Endodermal cell (in vitro differentiated cells): ENCODE measurements at regions not wholly inside any gene's neighbourhood (a gene's known extent, or its start where the extent isn't known, plus 50 kb on each side); places are given as distances from the start of the nearest gene placed in this dataset.

Experiments used
- DNase-seq: peaks from one replicate; pipeline ENCODE4 v3.0.0-alpha.2; 2017
- H3K27ac ChIP-seq: 2 replicates; pipeline ENCODE4 v1.5.1; 2013; ENCODE audit warnings: mild to moderate bottlenecking, low read depth, low read length, moderate library complexity
- H3K27me3 ChIP-seq: 2 replicates; pipeline ENCODE4 v1.6.1; 2013; ENCODE audit warnings: mild to moderate bottlenecking, low read length, moderate library complexity; ENCODE audit not compliant: insufficient read depth, control insufficient read depth, poor library complexity, severe bottlenecking
- H3K36me3 ChIP-seq: 2 replicates; pipeline ENCODE4 v1.7.0; 2013; ENCODE audit warnings: mild to moderate bottlenecking, low read length, moderate library complexity; ENCODE audit not compliant: control insufficient read depth, insufficient read depth
- H3K4me1 ChIP-seq: one replicate; pipeline ENCODE4 v1.7.0; 2013; ENCODE audit warnings: low read length; ENCODE audit not compliant: control insufficient read depth, insufficient read depth
- H3K4me3 ChIP-seq: 2 replicates; pipeline ENCODE4 v1.5.1; 2013; ENCODE audit warnings: mild to moderate bottlenecking, low read length, moderate library complexity
- H3K9ac ChIP-seq: 2 replicates; pipeline ENCODE4 v1.6.1; 2013; ENCODE audit warnings: mild to moderate bottlenecking, low read length, moderate library complexity; ENCODE audit not compliant: poor library complexity, severe bottlenecking; ENCODE audit errors: extremely low read depth
- H3K9me3 ChIP-seq: 2 replicates; pipeline ENCODE4 v1.6.1; 2013; ENCODE audit warnings: mild to moderate bottlenecking, low read length, moderate library complexity; ENCODE audit not compliant: control insufficient read depth
- H3K27ac Mint-ChIP-seq: 2 replicates; pipeline ENCODE4 v1.8.0; 2020; ENCODE audit warnings: mixed read lengths
- H3K27me3 Mint-ChIP-seq: 2 replicates; pipeline ENCODE4 v1.8.0; 2021; ENCODE audit warnings: mild to moderate bottlenecking, mixed read lengths; ENCODE audit not compliant: insufficient read depth
- H3K36me3 Mint-ChIP-seq: 2 replicates; pipeline ENCODE4 v1.8.0; 2020; ENCODE audit warnings: low read depth, mixed read lengths
- H3K4me1 Mint-ChIP-seq: 2 replicates; pipeline ENCODE4 v1.8.0; 2020; ENCODE audit warnings: mixed read lengths
- H3K4me3 Mint-ChIP-seq: 2 replicates; pipeline ENCODE4 v1.8.0; 2020; ENCODE audit warnings: mild to moderate bottlenecking, moderate library complexity, mixed read lengths
- H3K9me3 Mint-ChIP-seq: 2 replicates; pipeline ENCODE4 v1.8.0; 2020; ENCODE audit warnings: mild to moderate bottlenecking, mixed read lengths
- CTCF ChIP-seq: fragments of 200-600 bp; sonication (generic); conservative IDR thresholded peaks from 2 replicates; pipeline ENCODE4 v1.5.0; 2021; ENCODE audit warnings: antibody characterized with exemption, mild to moderate bottlenecking
- WGBS, 2 experiments: methylation state at CpG; one replicate each; pipeline versions ENCODE4 v1.1.5 to v1.1.7; 2013; ENCODE audit warnings: missing lambda C conversion rate in 2 of 2, mixed read lengths in 1 of 2; ENCODE audit not compliant: insufficient coverage in 1 of 2, insufficient read length in 1 of 2; 5-methylcytosine and 5-hydroxymethylcytosine counted together

GRCh38 chr1:116224111-116224510 lies 112.9 kb downstream of the MAB21L3 start:
- Histone ChIP-seq H3K4me1 (no peaks in the 10 kb centered on the region), H3K4me3 (no peak overlapping the region), H3K9me3 (no peaks in the 10 kb centered on the region), H3K27ac (no peak overlapping the region), H3K36me3 (no peaks in the 10 kb centered on the region), H3K27me3 (peaks cover 64% of the 10 kb centered on the region), H3K9ac (no peak overlapping the region)
- Mint-ChIP-seq H3K4me1 (no peaks in the 10 kb centered on the region), H3K36me3 (no peaks in the 10 kb centered on the region), H3K27ac (no peak overlapping the region), H3K4me3 (no peak overlapping the region), H3K27me3 (peaks cover 47% of the 10 kb centered on the region), H3K9me3 (no peaks in the 10 kb centered on the region)
- no peak for TF ChIP-seq CTCF
- WGBS, 2 experiments = 85% methylated on average over 2 of the region's 2 CpGs; no CpG with 5 or more reads in 1 of the 2 experiments
- DNase-seq = no peak

DNA sequence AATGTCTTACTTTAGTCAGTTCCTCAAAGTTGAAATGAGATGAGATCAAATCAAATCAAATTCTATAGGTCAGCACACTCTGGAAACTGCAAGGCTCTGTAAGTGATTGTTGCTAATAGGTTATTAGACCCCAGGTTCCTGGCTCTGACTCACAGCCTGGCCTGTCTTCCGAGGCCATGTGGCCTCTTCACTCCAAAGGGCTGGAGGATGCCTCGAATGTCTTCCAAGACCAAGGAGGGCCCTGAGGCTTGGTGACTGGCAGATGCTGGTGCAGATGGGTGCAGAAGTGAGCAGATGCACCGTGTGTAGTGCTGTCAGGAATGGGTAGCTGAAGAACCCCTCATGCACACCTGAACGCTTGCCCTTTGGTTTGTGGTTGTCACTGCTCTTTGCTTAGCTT lies 113.4 kb downstream of the MAB21L3 start:
- TF ChIP-seq CTCF = no peak
- H3K4me1 ChIP-seq = no peaks in the 10 kb centered on the region
- WGBS, 2 experiments = 92 to 93% methylated on average over 2 to 4 of the region's 4 CpGs
- Mint-ChIP-seq H3K27me3 (peaks cover 46% of the 10 kb centered on the region), H3K9me3 (no peaks in the 10 kb centered on the region), H3K4me3 (no peak overlapping the region), H3K36me3 (no peaks in the 10 kb centered on the region), H3K4me1 (no peaks in the 10 kb centered on the region), H3K27ac (no peak overlapping the region)
- no peak overlapping the region for H3K4me3 ChIP-seq
- no peaks in the 10 kb centered on the region for H3K36me3 ChIP-seq
- H3K9me3 ChIP-seq = no peaks in the 10 kb centered on the region
- H3K27me3 ChIP-seq = peaks cover 59% of the 10 kb centered on the region
- no peak overlapping the region for H3K27ac ChIP-seq
- H3K9ac ChIP-seq = no peak overlapping the region
- no peak for DNase-seq

DNA sequence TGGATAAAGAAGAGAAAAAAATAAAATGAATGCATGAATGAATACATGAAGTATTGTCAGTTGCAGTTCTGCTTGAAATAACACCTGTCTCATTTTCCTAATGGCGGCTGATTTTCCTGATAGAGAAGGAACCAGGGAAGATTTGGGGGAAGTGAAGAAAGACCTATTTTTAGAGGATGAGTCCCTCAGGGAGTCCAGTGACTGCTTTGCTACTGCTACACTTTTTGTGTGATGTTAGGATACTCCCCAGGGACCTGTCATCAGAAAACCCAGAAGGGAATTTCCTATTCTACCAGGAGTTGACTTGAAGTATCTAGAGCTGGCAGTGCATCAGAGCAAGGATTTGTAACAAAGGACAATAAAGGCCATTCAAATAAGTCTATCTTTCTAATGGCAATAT lies 114.8 kb downstream of the MAB21L3 start:
- no peak for DNase-seq
- 88 to 100% methylated on average over 1 of the region's 1 CpG for WGBS, 2 experiments
- H3K27ac Mint-ChIP-seq = no peak overlapping the region

More for the DNA sequence above, 114.8 kb downstream of the MAB21L3 start:
- Mint-ChIP-seq H3K9me3 (no peaks in the 10 kb centered on the region), H3K4me1 (peaks cover 5% of the 10 kb centered on the region), H3K27me3 (peaks cover 42% of the 10 kb centered on the region), H3K4me3 (no peak overlapping the region), H3K36me3 (no peaks in the 10 kb centered on the region)
- peaks cover 52% of the 10 kb centered on the region for H3K27me3 ChIP-seq
- no peaks in the 10 kb centered on the region for H3K9me3 ChIP-seq
- H3K36me3 ChIP-seq = no peaks in the 10 kb centered on the region
- no peak for TF ChIP-seq CTCF
- H3K27ac ChIP-seq = no peak overlapping the region
- no peak overlapping the region for H3K4me3 ChIP-seq
- H3K4me1 ChIP-seq = no peaks in the 10 kb centered on the region
- H3K9ac ChIP-seq = no peak overlapping the region
